ENCODE measurements at regions not wholly inside any gene's neighbourhood (a gene's known extent, or its start where the extent isn't known, plus 50 kb on each side); places are given as distances from the start of the nearest gene placed in this dataset.

DNA sequence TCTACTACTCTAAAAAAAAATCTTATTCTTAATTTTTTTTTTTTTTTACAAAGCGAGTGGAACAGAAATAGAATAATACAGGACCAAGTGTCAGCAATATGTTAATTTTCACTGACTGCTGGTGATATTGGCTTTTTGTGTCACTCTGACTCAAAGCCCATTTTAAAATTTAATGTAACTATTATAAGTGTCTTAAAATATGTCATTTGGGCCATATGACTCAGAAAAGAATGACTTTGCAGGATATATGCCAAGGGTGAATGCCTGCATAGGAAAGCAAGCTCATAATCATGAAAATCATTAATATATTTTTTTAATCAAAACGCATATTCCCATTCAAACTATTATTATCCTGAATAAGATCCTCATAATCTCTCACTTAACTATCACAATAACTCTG is 149.2 kb downstream of the GNAT3 start:
- TF ChIP-seq, protein P1, sequence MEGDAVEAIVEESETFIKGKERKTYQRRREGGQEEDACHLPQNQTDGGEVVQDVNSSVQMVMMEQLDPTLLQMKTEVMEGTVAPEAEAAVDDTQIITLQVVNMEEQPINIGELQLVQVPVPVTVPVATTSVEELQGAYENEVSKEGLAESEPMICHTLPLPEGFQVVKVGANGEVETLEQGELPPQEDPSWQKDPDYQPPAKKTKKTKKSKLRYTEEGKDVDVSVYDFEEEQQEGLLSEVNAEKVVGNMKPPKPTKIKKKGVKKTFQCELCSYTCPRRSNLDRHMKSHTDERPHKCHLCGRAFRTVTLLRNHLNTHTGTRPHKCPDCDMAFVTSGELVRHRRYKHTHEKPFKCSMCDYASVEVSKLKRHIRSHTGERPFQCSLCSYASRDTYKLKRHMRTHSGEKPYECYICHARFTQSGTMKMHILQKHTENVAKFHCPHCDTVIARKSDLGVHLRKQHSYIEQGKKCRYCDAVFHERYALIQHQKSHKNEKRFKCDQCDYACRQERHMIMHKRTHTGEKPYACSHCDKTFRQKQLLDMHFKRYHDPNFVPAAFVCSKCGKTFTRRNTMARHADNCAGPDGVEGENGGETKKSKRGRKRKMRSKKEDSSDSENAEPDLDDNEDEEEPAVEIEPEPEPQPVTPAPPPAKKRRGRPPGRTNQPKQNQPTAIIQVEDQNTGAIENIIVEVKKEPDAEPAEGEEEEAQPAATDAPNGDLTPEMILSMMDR (conservative IDR thresholded peaks at IDR 0.05): no peak
- TF ChIP-seq EZH2 (IDR thresholded peaks at IDR 0.05; ENCODE audit: low read depth): no peak

All from PC-9 (cell line).